ENCODE measurements at regions not wholly inside any gene's neighbourhood (a gene's known extent, or its start where the extent isn't known, plus 50 kb on each side); places are given as distances from the start of the nearest gene placed in this dataset.

DNA sequence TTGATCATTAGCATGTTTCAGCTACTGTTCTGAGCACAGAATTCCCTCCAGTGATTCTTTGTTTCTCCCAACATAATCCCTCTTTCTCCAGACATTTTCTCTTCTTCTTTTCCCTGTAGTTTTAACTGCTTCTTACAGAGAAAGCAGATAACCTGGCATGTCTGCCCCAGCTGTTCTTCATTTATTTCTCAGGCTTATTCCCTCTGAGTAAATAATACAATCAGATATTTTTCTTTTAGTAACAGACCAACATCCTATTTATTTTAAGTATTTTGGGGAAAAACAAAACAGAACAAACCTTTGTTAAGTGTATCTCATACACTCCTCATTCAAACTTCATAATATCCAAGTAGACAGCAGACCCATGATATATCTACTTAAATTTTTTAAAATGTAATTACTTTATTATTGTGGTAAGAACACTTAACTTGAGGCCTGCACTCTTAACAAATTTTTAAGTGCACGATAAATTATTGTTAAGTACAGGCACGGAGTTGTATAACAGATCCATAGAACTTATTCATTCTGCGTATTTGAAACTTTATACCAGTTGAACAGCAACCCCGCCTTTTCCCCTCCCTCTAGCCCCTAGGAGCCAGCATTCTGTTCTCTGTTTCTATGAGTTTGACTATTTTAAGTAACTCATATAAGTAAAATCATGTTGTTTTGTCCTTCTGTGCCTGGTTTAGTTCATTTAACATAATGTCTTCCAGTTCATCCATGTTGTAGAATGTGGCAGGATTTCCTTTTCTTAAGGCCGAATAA is 540.0 kb downstream of the LMO7 start:
- FAIRE-seq (no peak), DNase-seq (ENCODE audit: low read depth, low spot score) (no peak)
- no peaks in the 10 kb centered on the region for H3K9me1 ChIP-seq (ENCODE audit: control insufficient read depth, extremely low read depth, insufficient read depth, low read length)
- no peaks in the 10 kb centered on the region for H3K27me3 ChIP-seq (ENCODE audit: control insufficient read depth, extremely low read depth, insufficient read depth, low read length)
- no peak for TF ChIP-seq EZH2 (IDR thresholded peaks at IDR 0.05; ENCODE audit: low read length)
- TF ChIP-seq, protein P1, sequence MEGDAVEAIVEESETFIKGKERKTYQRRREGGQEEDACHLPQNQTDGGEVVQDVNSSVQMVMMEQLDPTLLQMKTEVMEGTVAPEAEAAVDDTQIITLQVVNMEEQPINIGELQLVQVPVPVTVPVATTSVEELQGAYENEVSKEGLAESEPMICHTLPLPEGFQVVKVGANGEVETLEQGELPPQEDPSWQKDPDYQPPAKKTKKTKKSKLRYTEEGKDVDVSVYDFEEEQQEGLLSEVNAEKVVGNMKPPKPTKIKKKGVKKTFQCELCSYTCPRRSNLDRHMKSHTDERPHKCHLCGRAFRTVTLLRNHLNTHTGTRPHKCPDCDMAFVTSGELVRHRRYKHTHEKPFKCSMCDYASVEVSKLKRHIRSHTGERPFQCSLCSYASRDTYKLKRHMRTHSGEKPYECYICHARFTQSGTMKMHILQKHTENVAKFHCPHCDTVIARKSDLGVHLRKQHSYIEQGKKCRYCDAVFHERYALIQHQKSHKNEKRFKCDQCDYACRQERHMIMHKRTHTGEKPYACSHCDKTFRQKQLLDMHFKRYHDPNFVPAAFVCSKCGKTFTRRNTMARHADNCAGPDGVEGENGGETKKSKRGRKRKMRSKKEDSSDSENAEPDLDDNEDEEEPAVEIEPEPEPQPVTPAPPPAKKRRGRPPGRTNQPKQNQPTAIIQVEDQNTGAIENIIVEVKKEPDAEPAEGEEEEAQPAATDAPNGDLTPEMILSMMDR (optimal IDR thresholded peaks at IDR 0.05 in 1 of 3, IDR thresholded peaks at IDR 0.05 in 1 of 3, conservative IDR thresholded peaks at IDR 0.05 in 1 of 3; ENCODE audit: extremely low read depth in 1 of 3, insufficient read depth in 2 of 3, low read length in 3 of 3) = no peak
- H3K4me3 ChIP-seq (ENCODE audit: control insufficient read depth in 2 of 3, extremely low read depth in 1 of 3, insufficient read depth in 2 of 3, low read depth in 1 of 3, low read length in 3 of 3) = no peak overlapping the region
- H3K9ac ChIP-seq (ENCODE audit: control insufficient read depth, extremely low read depth, insufficient read depth, low read length) = no peak overlapping the region
- no peaks in the 10 kb centered on the region for H3K36me3 ChIP-seq (ENCODE audit: control insufficient read depth in 2 of 2, extremely low read depth in 1 of 2, insufficient read depth in 2 of 2, low read length in 2 of 2)
- no peaks in the 10 kb centered on the region for H3K79me2 ChIP-seq (ENCODE audit: control insufficient read depth, insufficient read depth, low read length)
- no peaks in the 10 kb centered on the region for H3K9me3 ChIP-seq (ENCODE audit: control insufficient read depth, low read depth, low read length)
- dilution Hi-C loops (cut with MboI; ENCODE audit: extremely low pct_ligation_motif_present, low sequenced_read_pairs) = no loop called here
- H3K4me1 ChIP-seq (ENCODE audit: control insufficient read depth, extremely low read depth, insufficient read depth, low read length) = no peaks in the 10 kb centered on the region
- H2AFZ ChIP-seq (ENCODE audit: control insufficient read depth, low read length) = no peak overlapping the region
- no peak overlapping the region for H3K4me2 ChIP-seq (ENCODE audit: control insufficient read depth, extremely low read depth, insufficient read depth, low read depth, low read length)
- no peaks in the 10 kb centered on the region for H4K20me1 ChIP-seq (ENCODE audit: control insufficient read depth, extremely low read depth, insufficient read depth, low read length)
- H3K27ac ChIP-seq (ENCODE audit: control insufficient read depth, insufficient read depth, low read length) = no peak overlapping the region

DNA sequence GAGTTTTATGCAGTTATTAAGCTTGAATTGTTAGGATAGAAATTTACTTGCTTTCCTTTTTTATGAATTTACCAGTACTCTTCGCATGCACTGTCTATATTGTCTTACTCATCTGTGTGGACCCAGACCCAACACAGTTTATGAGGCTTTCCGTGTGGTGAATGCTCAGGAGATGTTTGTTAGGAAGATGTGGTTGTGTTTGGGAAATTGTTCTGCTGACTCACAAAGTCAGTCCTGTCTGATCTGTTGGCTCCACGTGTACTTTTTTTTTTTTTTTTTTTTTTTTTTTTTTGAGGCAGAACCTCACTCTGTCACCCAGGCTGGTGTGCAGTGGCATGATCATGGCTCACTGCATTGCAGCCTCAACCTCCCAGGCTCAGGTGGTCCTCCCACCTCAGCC is 532.5 kb downstream of the LMO7 start:
- no peak for DNase-seq (ENCODE audit: low read depth, low spot score)

More for the DNA sequence above, 532.5 kb downstream of the LMO7 start:
- Histone ChIP-seq H3K27me3 (ENCODE audit: control insufficient read depth, extremely low read depth, insufficient read depth, low read length) (no peaks in the 10 kb centered on the region), H3K9me3 (ENCODE audit: control insufficient read depth, low read depth, low read length) (no peaks in the 10 kb centered on the region), H3K4me3 (ENCODE audit: control insufficient read depth in 2 of 3, extremely low read depth in 1 of 3, insufficient read depth in 2 of 3, low read depth in 1 of 3, low read length in 3 of 3) (no peak overlapping the region), H3K79me2 (ENCODE audit: control insufficient read depth, insufficient read depth, low read length) (no peaks in the 10 kb centered on the region), H3K4me2 (ENCODE audit: control insufficient read depth, extremely low read depth, insufficient read depth, low read depth, low read length) (no peak overlapping the region), H3K9me1 (ENCODE audit: control insufficient read depth, extremely low read depth, insufficient read depth, low read length) (no peaks in the 10 kb centered on the region), H3K9ac (ENCODE audit: control insufficient read depth, extremely low read depth, insufficient read depth, low read length) (no peak overlapping the region), H3K27ac (ENCODE audit: control insufficient read depth, insufficient read depth, low read length) (no peak overlapping the region), H4K20me1 (ENCODE audit: control insufficient read depth, extremely low read depth, insufficient read depth, low read length) (no peaks in the 10 kb centered on the region), H3K36me3 (ENCODE audit: control insufficient read depth in 2 of 2, extremely low read depth in 1 of 2, insufficient read depth in 2 of 2, low read length in 2 of 2) (no peaks in the 10 kb centered on the region), H3K4me1 (ENCODE audit: control insufficient read depth, extremely low read depth, insufficient read depth, low read length) (no peaks in the 10 kb centered on the region), H2AFZ (ENCODE audit: control insufficient read depth, low read length) (no peak overlapping the region)
- dilution Hi-C loops (cut with MboI; ENCODE audit: extremely low pct_ligation_motif_present, low sequenced_read_pairs) = no loop called here
- TF ChIP-seq, protein P1 (optimal IDR thresholded peaks at IDR 0.05 in 1 of 3, IDR thresholded peaks at IDR 0.05 in 1 of 3, conservative IDR thresholded peaks at IDR 0.05 in 1 of 3; ENCODE audit: extremely low read depth in 1 of 3, insufficient read depth in 2 of 3, low read length in 3 of 3) = no peak
- no peak for TF ChIP-seq EZH2 (IDR thresholded peaks at IDR 0.05; ENCODE audit: low read length)
- FAIRE-seq = no peak
